SK-N-SH treated with all-trans-retinoic acid at 6 μM for 48 hours (cell line): ENCODE measurements at regions not wholly inside any gene's neighbourhood (a gene's known extent, or its start where the extent isn't known, plus 50 kb on each side); places are given as distances from the start of the nearest gene placed in this dataset.

Experiments used
- ATAC-seq: fragments of 200-7000 bp; cut with Tn5 transposase; 3 replicates; pipeline ENCODE4 v1.9.1; 2020; ENCODE audit warnings: mild to moderate bottlenecking, moderate library complexity
- ARNTL ChIP-seq: fragments of 450-650 bp; formaldehyde crosslinking; IDR thresholded peaks from 2 replicates; pipeline ENCODE4 v1.5.0; 2020; ENCODE audit warnings: low read depth, mild to moderate bottlenecking, moderate library complexity, borderline replicate concordance
- BACH2 ChIP-seq: fragments of 250-450 bp; sonication (Bioruptor Pico); IDR thresholded peaks from 2 replicates; pipeline ENCODE4 v1.9.0; 2021; ENCODE audit warnings: mild to moderate bottlenecking, borderline replicate concordance
- CREB5 ChIP-seq: fragments of 250-450 bp; sonication (Bioruptor Pico); IDR thresholded peaks from 2 replicates; pipeline ENCODE4 v1.5.1; 2020; ENCODE audit warnings: low read depth, mild to moderate bottlenecking, moderate library complexity
- CSDC2 ChIP-seq: fragments of 250-450 bp; sonication (Bioruptor Pico); IDR thresholded peaks from 2 replicates; pipeline ENCODE4 v1.5.0; 2020; ENCODE audit warnings: mild to moderate bottlenecking, moderate library complexity
- ESRRG ChIP-seq: fragments of 250-450 bp; sonication (Bioruptor Pico); IDR thresholded peaks from 2 replicates; pipeline ENCODE4 v1.6.1; 2021; ENCODE audit warnings: mild to moderate bottlenecking
- GLIS3 ChIP-seq: fragments of 250-450 bp; sonication (Bioruptor Pico); IDR thresholded peaks from 2 replicates; pipeline ENCODE4 v1.5.0; 2020; ENCODE audit warnings: mild to moderate bottlenecking, moderate library complexity
- OSR1 ChIP-seq: fragments of 250-450 bp; sonication (Bioruptor Pico); IDR thresholded peaks from 2 replicates; pipeline ENCODE4 v1.8.0; 2022; ENCODE audit warnings: moderate library complexity, mild to moderate bottlenecking, inconsistent platforms
- PATZ1 ChIP-seq: fragments of 250-450 bp; sonication (Bioruptor Pico); IDR thresholded peaks from 2 replicates; pipeline ENCODE4 v1.8.0; 2020; ENCODE audit warnings: mild to moderate bottlenecking, moderate library complexity, borderline replicate concordance
- POU6F1 ChIP-seq: fragments of 250-450 bp; sonication (Bioruptor Pico); IDR thresholded peaks from 2 replicates; pipeline ENCODE4 v1.8.0; 2021; ENCODE audit warnings: low read depth, mild to moderate bottlenecking, moderate library complexity, borderline replicate concordance
- PPARA ChIP-seq: fragments of 250-450 bp; sonication (Bioruptor Pico); IDR thresholded peaks from 2 replicates; pipeline ENCODE4 v1.5.0; 2020; ENCODE audit warnings: mild to moderate bottlenecking, borderline replicate concordance
- RARB ChIP-seq: fragments of 250-450 bp; sonication (Bioruptor Pico); IDR thresholded peaks from 2 replicates; pipeline ENCODE4 v1.8.0; 2021; ENCODE audit warnings: mild to moderate bottlenecking, moderate library complexity
- SNAI2 ChIP-seq: fragments of 250-450 bp; sonication (Bioruptor Pico); IDR thresholded peaks from 2 replicates; pipeline ENCODE4 v1.5.0; 2020; ENCODE audit warnings: mild to moderate bottlenecking, moderate library complexity
- TCF4 ChIP-seq: fragments of 250-450 bp; sonication (Bioruptor Pico); IDR thresholded peaks from 2 replicates; pipeline ENCODE4 v1.8.0; 2021; ENCODE audit warnings: mild to moderate bottlenecking, moderate library complexity, borderline replicate concordance
- TOX ChIP-seq: fragments of 250-450 bp; sonication (Bioruptor Pico); IDR thresholded peaks from 2 replicates; pipeline ENCODE4 v1.8.0; 2021; ENCODE audit warnings: mild to moderate bottlenecking, moderate library complexity, borderline replicate concordance
- ZNF70 ChIP-seq: fragments of 450-650 bp; formaldehyde crosslinking; IDR thresholded peaks from 2 replicates; pipeline ENCODE4 v1.5.0; 2020; ENCODE audit warnings: mild to moderate bottlenecking, moderate library complexity
- ZNF8 ChIP-seq: fragments of 450-650 bp; formaldehyde crosslinking; IDR thresholded peaks from 2 replicates; pipeline ENCODE4 v1.5.0; 2020; ENCODE audit warnings: mild to moderate bottlenecking, moderate library complexity
- TF ChIP-seq, protein P1 (sequence below): fragments of 250-450 bp; sonication (Bioruptor Pico); IDR thresholded peaks from 2 replicates; pipeline ENCODE4 v1.5.0; 2020; ENCODE audit warnings: mild to moderate bottlenecking, moderate library complexity

DNA sequence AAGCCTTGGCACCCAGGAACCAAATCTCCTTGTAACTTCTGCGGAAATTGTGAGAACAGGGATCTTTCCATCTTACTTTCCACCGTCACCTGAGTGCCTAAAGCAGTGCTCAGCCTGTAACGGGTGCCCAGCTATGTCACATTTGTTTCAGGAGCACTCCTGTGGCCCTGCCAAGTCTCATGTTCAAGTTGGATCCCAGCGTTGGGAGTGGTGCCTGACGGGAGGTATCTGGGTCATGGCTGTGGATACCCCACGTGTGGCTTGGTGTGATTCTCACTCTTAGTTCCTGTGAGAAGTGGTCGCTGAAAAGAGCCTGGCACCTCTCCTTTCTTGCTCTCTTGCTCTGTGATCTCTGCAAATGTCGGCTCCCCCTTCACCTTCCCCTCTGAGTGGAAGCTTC, 114.9 kb downstream of the UQCRFS1 start:
- TF ChIP-seq OSR1 (no peak), ESRRG (CRISPR knock-in tag) (no peak), SNAI2 (CRISPR knock-in tag) (no peak), ARNTL (CRISPR knock-in tag) (no peak), POU6F1 (CRISPR knock-in tag) (no peak), PATZ1 (CRISPR knock-in tag) (no peak), CSDC2 (CRISPR knock-in tag) (no peak), RARB (CRISPR knock-in tag) (no peak)
- TF ChIP-seq, protein P1, sequence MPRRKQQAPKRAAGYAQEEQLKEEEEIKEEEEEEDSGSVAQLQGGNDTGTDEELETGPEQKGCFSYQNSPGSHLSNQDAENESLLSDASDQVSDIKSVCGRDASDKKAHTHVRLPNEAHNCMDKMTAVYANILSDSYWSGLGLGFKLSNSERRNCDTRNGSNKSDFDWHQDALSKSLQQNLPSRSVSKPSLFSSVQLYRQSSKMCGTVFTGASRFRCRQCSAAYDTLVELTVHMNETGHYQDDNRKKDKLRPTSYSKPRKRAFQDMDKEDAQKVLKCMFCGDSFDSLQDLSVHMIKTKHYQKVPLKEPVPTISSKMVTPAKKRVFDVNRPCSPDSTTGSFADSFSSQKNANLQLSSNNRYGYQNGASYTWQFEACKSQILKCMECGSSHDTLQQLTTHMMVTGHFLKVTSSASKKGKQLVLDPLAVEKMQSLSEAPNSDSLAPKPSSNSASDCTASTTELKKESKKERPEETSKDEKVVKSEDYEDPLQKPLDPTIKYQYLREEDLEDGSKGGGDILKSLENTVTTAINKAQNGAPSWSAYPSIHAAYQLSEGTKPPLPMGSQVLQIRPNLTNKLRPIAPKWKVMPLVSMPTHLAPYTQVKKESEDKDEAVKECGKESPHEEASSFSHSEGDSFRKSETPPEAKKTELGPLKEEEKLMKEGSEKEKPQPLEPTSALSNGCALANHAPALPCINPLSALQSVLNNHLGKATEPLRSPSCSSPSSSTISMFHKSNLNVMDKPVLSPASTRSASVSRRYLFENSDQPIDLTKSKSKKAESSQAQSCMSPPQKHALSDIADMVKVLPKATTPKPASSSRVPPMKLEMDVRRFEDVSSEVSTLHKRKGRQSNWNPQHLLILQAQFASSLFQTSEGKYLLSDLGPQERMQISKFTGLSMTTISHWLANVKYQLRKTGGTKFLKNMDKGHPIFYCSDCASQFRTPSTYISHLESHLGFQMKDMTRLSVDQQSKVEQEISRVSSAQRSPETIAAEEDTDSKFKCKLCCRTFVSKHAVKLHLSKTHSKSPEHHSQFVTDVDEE (CRISPR knock-in tag): no peak
- no peak for ATAC-seq

DNA sequence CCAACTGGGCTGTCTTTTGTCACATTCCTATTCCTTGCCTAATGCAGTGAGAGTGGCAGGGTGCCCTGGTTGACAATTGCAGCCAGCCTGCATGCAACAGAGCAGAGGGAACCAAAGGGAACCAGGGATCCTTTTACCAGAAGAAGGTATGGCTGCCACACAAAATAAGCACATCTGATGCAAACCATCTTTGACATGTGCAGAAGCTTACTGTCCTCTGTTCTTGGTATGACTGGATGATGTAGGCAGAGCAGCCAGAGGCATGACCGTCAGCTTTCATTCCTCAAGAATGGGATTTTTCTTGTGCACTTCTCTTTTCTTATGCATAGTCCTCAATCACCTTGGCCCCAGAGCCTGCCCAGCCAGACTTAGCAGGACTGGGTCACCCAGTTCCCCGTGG, 116.1 kb downstream of the UQCRFS1 start:
- TF ChIP-seq ESRRG (CRISPR knock-in tag) (no peak), BACH2 (CRISPR knock-in tag) (no peak), ARNTL (CRISPR knock-in tag) (no peak), GLIS3 (CRISPR knock-in tag) (no peak), ZNF70 (CRISPR knock-in tag) (no peak), PATZ1 (CRISPR knock-in tag) (no peak), POU6F1 (CRISPR knock-in tag) (no peak), TOX (no peak), TCF4 (CRISPR knock-in tag) (no peak), CREB5 (CRISPR knock-in tag) (no peak), RARB (CRISPR knock-in tag) (no peak), ZNF8 (CRISPR knock-in tag) (no peak), PPARA (CRISPR knock-in tag) (no peak)
- TF ChIP-seq, protein P1 (CRISPR knock-in tag): no peak
- TF ChIP-seq, all 23 proteins: peak for 0
- no peak for ATAC-seq
